Endothelial cell of umbilical vein (primary cell): ENCODE measurements at regions not wholly inside any gene's neighbourhood (a gene's known extent, or its start where the extent isn't known, plus 50 kb on each side); places are given as distances from the start of the nearest gene placed in this dataset.

Source experiments
- BruUV-seq: library from RNA; stranded (reverse); fragments of 400-500 nt; replicated peaks from 2 replicates; lab custom pipeline; 2021; lab: Mats Ljungman, UMichigan
- CTCF ChIA-PET: fragments of 300-600, 350-600 bp; sonication (Branson Sonifier 250); formaldehyde crosslinking; loops from one replicate; lab custom pipeline; 2021; ENCODE audit warnings: antibody characterized with exemption, inconsistent platforms; lab: Charles Lee
- POLR2A ChIA-PET: fragments of 300-600, 350-600 bp; sonication (Branson Sonifier 250); formaldehyde crosslinking; loops from one replicate; lab custom pipeline; 2021; ENCODE audit warnings: antibody characterized with exemption, inconsistent platforms; lab: Charles Lee
- DNase-seq: peaks from one replicate; pipeline ENCODE4 v3.0.0-alpha.2; 2011; ENCODE audit warnings: low read depth, low spot score
- FAIRE-seq: peaks from 2 replicates; lab custom pipeline; 2011; peaks lifted over from hg19 to GRCh38; lab: Jason Lieb, UNC
- H2AFZ ChIP-seq: 2 replicates; pipeline ENCODE4 v1.6.0; 2012; ENCODE audit warnings: low read depth, low read length, control low read depth, inconsistent platforms
- H3K27ac ChIP-seq: 2 replicates; pipeline ENCODE4 v1.5.1; 2011; ENCODE audit warnings: low read depth, mild to moderate bottlenecking, control low read depth, low read length, moderate library complexity; ENCODE audit not compliant: insufficient read depth
- H3K27me3 ChIP-seq, 2 experiments: 2 replicates each; pipeline versions ENCODE4 v1.6.0 to v1.6.1; 2011; ENCODE audit warnings: low read length in 2 of 2, mixed read lengths in 1 of 2; ENCODE audit not compliant: control insufficient read depth in 2 of 2, insufficient read depth in 2 of 2
- H3K36me3 ChIP-seq, 2 experiments: 2 replicates in 1 of 2; 3 replicates in 1 of 2; pipeline ENCODE4 v1.5.1; 2011; ENCODE audit warnings: low read length in 2 of 2, mild to moderate bottlenecking in 1 of 2, moderate library complexity in 1 of 2; ENCODE audit not compliant: control insufficient read depth in 2 of 2, insufficient read depth in 2 of 2; ENCODE audit errors: extremely low read depth in 1 of 2
- H3K4me1 ChIP-seq: 3 replicates; pipeline ENCODE4 v1.5.1; 2011; ENCODE audit warnings: mild to moderate bottlenecking, low read length; ENCODE audit not compliant: control insufficient read depth, insufficient read depth; ENCODE audit errors: extremely low read depth
- H3K4me2 ChIP-seq: 2 replicates; pipeline ENCODE4 v1.6.1; 2011; ENCODE audit warnings: low read length, control low read depth, mixed read lengths; ENCODE audit not compliant: insufficient read depth
- H3K4me3 ChIP-seq, 3 experiments: fragments of 200-600 bp in 1 of 3; sonication (generic), shearing (Covaris generic) in 1 of 3; replicated peaks in 1 of 3; 2 replicates each; pipeline ENCODE4 v1.5.1; 2011 to 2016; ENCODE audit warnings: control low read depth in 3 of 3, low read length in 3 of 3, mild to moderate bottlenecking in 2 of 3, inconsistent platforms in 1 of 3, low read depth in 1 of 3, moderate library complexity in 1 of 3; ENCODE audit not compliant: insufficient read depth in 1 of 3
- H3K79me2 ChIP-seq: 2 replicates; pipeline ENCODE4 v1.6.0; 2012; ENCODE audit warnings: low read length, inconsistent platforms; ENCODE audit not compliant: control insufficient read depth, insufficient read depth
- H3K9ac ChIP-seq: replicated peaks from 2 replicates; pipeline ENCODE3; 2011; ENCODE audit warnings: low read length, control low read depth; ENCODE audit not compliant: insufficient read depth; ENCODE audit errors: extremely low read depth
- H3K9me1 ChIP-seq: replicated peaks from 3 replicates; pipeline ENCODE4 v1.6.0; 2011; ENCODE audit warnings: mild to moderate bottlenecking, low read length; ENCODE audit not compliant: control insufficient read depth, insufficient read depth; ENCODE audit errors: extremely low read depth
- H3K9me3 ChIP-seq: replicated peaks from 2 replicates; pipeline ENCODE4 v1.5.1; 2012; ENCODE audit warnings: low read length, inconsistent platforms; ENCODE audit not compliant: control insufficient read depth, insufficient read depth
- H4K20me1 ChIP-seq: replicated peaks from 2 replicates; pipeline ENCODE3; 2011; ENCODE audit warnings: mild to moderate bottlenecking, low read length; ENCODE audit not compliant: control insufficient read depth, insufficient read depth; ENCODE audit errors: extremely low read depth
- EZH2 ChIP-seq: IDR thresholded peaks from 2 replicates; pipeline ENCODE4 v1.6.1; 2012; ENCODE audit warnings: borderline replicate concordance, low read depth, mild to moderate bottlenecking, moderate library complexity, low read length, inconsistent platforms; ENCODE audit not compliant: severe bottlenecking
- FOS ChIP-seq: IDR thresholded peaks from 2 replicates; pipeline ENCODE4 v1.6.1; 2011; ENCODE audit warnings: mild to moderate bottlenecking, low read length, moderate library complexity, borderline replicate concordance; ENCODE audit not compliant: insufficient read depth
- GATA2 ChIP-seq: IDR thresholded peaks from 2 replicates; pipeline ENCODE4 v1.7.0; 2011; ENCODE audit warnings: low read depth, mild to moderate bottlenecking, moderate library complexity, mixed read lengths, low read length; ENCODE audit not compliant: insufficient read length, insufficient read depth
- JUN ChIP-seq: IDR thresholded peaks from 2 replicates; pipeline ENCODE4 v1.6.1; 2011; ENCODE audit warnings: borderline replicate concordance, low read depth; ENCODE audit not compliant: insufficient read length, insufficient read depth
- MYC ChIP-seq: IDR thresholded peaks from one replicate; pipeline ENCODE4 v1.6.1; 2011; ENCODE audit warnings: mild to moderate bottlenecking, low read depth, low read length
- POLR2A ChIP-seq: IDR thresholded peaks from 2 replicates; pipeline ENCODE4 v1.6.1; 2012; ENCODE audit warnings: low read depth, mild to moderate bottlenecking, control low read depth, low read length
- POLR2AphosphoS5 ChIP-seq: IDR thresholded peaks from 2 replicates; pipeline ENCODE4 v1.6.1; 2012; ENCODE audit warnings: low read depth, mild to moderate bottlenecking, control low read depth, low read length, moderate library complexity; ENCODE audit not compliant: insufficient read depth
- dilution Hi-C: fragments of 300-500 bp; cut with MboI; formaldehyde crosslinking; loops from one replicate; pipeline ENCODE4 v1.15.0; 2019; ENCODE audit warnings: low sequenced_read_pairs; ENCODE audit not compliant: extremely low pct_ligation_motif_present
- intact Hi-C: fragments of 100-400 bp; cut with micrococcal nuclease; formaldehyde crosslinking; loops from one replicate; pipeline ENCODE4 v1.10.0; 2022
- TF ChIP-seq, protein P1 (sequence below), 2 donors: IDR thresholded peaks; 1 replicate in 1 of 2; 2 replicates in 1 of 2; pipeline ENCODE4 v1.5.1; 2011; ENCODE audit warnings: low read length in 2 of 2, mild to moderate bottlenecking in 2 of 2, moderate library complexity in 2 of 2, control low read depth in 1 of 2, inconsistent platforms in 1 of 2, low read depth in 1 of 2; ENCODE audit not compliant: insufficient read depth in 1 of 2; ENCODE audit errors: extremely low read depth in 1 of 2
- TF ChIP-seq, protein P2 (sequence below): IDR thresholded peaks from 2 replicates; pipeline ENCODE4 v1.6.1; 2011; ENCODE audit not compliant: insufficient read depth, insufficient read length

DNA sequence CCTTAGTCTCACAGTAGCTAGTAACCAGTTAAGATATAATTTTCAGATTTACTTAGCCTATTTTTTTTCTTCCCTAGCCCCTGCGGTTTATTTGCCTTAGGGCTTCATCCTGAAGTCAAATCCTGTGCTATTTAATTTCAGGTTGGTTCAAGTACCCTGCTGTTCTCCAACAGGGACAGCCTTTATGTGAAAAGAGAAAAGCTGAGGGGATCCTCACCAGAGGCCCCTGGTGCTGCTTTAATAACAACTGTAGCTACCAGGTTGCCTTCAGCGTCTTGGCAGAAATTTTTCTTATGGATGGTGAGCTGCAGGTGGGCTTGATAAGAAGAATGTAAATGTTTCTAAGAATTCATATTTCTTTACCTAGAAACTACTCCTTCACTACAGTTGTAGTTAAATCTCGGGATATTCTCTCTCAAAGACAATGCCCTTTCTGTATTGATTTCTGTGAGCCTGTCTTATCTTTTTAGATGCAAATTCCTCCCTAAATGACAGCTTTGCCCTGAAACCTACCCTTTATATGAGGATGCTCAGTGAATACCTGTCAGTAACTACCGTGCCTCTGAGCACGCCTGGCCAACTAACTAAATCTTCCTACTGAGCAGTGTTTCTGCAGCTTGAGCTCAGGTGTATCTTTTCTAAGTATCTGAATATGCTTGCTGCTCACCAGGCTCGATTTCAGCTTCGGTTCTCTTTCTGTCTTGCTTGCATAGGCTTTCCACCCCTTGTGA is 320.5 kb downstream of the MMUT start:
- H3K4me3 ChIP-seq = no peak overlapping the region
- ChIA-PET CTCF (interaction anchor here (1.0 to 1.1 kb wide), 2 partner anchors 23 to 268 kb away, joined by 4 read pairs; no protein-coding TSS in a partner anchor), POLR2A (no interaction called here)
- no peak for FAIRE-seq
- no peaks in the 10 kb centered on the region for H3K9me1 ChIP-seq
- no TSS peak for BruUV-seq
- H3K27me3 ChIP-seq = no peaks in the 10 kb centered on the region
- H4K20me1 ChIP-seq = no peaks in the 10 kb centered on the region
- H3K4me2 ChIP-seq = no peak overlapping the region
- TF ChIP-seq JUN (no peak), FOS (no peak), POLR2AphosphoS5 (no peak), GATA2 (no peak), POLR2A (no peak), EZH2 (no peak), MYC (no peak)
- TF ChIP-seq, protein P1, sequence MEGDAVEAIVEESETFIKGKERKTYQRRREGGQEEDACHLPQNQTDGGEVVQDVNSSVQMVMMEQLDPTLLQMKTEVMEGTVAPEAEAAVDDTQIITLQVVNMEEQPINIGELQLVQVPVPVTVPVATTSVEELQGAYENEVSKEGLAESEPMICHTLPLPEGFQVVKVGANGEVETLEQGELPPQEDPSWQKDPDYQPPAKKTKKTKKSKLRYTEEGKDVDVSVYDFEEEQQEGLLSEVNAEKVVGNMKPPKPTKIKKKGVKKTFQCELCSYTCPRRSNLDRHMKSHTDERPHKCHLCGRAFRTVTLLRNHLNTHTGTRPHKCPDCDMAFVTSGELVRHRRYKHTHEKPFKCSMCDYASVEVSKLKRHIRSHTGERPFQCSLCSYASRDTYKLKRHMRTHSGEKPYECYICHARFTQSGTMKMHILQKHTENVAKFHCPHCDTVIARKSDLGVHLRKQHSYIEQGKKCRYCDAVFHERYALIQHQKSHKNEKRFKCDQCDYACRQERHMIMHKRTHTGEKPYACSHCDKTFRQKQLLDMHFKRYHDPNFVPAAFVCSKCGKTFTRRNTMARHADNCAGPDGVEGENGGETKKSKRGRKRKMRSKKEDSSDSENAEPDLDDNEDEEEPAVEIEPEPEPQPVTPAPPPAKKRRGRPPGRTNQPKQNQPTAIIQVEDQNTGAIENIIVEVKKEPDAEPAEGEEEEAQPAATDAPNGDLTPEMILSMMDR (IDR thresholded peaks at IDR 0.05; ENCODE audit: extremely low read depth in 1 of 2, insufficient read depth in 1 of 2, low read depth in 1 of 2, low read length in 2 of 2) = no peak
- TF ChIP-seq, protein P2, sequence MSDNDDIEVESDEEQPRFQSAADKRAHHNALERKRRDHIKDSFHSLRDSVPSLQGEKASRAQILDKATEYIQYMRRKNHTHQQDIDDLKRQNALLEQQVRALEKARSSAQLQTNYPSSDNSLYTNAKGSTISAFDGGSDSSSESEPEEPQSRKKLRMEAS = no peak
- no peak overlapping the region for H3K9ac ChIP-seq
- no peak overlapping the region for H3K27ac ChIP-seq
- intact Hi-C loops = no loop called here
- H3K9me3 ChIP-seq = no peaks in the 10 kb centered on the region
- H3K4me1 ChIP-seq = no peaks in the 10 kb centered on the region
- no peaks in the 10 kb centered on the region for H3K79me2 ChIP-seq
- no peak for DNase-seq
- no peaks in the 10 kb centered on the region for H3K36me3 ChIP-seq
- no peak overlapping the region for H2AFZ ChIP-seq
- dilution Hi-C loops = no loop called here
